Sigmoid colon (tissue), 6 donors: ENCODE measurements at regions not wholly inside any gene's neighbourhood (a gene's known extent, or its start where the extent isn't known, plus 50 kb on each side); places are given as distances from the start of the nearest gene placed in this dataset.
"Not testable (repeated sequence)": the region's sequence is repeated elsewhere in the genome, so short reads cannot be mapped to it uniquely, and the experiment has no call there.

Source experiments
- DNase-seq: peaks from one replicate; pipeline ENCODE4 v3.0.0-alpha.2; 2019
- H3K27ac ChIP-seq, 4 donors: fragments of 200-600 bp; sonication (generic); one replicate each; pipeline ENCODE4 v1.5.1; 2016 to 2019; ENCODE audit warnings: mild to moderate bottlenecking in 1 of 4
- H3K27me3 ChIP-seq, 3 donors: fragments of 200-600 bp; sonication (generic); one replicate each; pipeline ENCODE4 v1.5.1; 2019; ENCODE audit warnings: mild to moderate bottlenecking in 1 of 3
- H3K36me3 ChIP-seq, 4 donors: fragments of 200-600 bp; sonication (generic); one replicate each; pipeline ENCODE4 v1.5.1; 2016 to 2019
- H3K4me1 ChIP-seq, 4 donors: fragments of 200-600 bp; sonication (generic); one replicate each; pipeline ENCODE4 v1.5.1; 2017 to 2019
- H3K4me3 ChIP-seq, 4 donors: fragments of 200-600 bp; sonication (generic); one replicate each; pipeline ENCODE4 v1.5.1; 2017 to 2019; ENCODE audit warnings: mild to moderate bottlenecking in 2 of 4, moderate library complexity in 1 of 4
- H3K9me3 ChIP-seq, 4 donors: fragments of 200-600 bp in 3 of 4; sonication (generic) in 3 of 4; one replicate each; pipeline versions ENCODE4 v1.5.1 to v1.6.1; 2013 to 2019
- EP300 ChIP-seq, 4 donors: sonication (generic); formaldehyde crosslinking; IDR thresholded peaks; one replicate each; pipeline ENCODE4 v1.6.1; 2017; ENCODE audit warnings: antibody characterized with exemption in 4 of 4
- POLR2A ChIP-seq, 2 donors: fragments of 450-650 bp; IDR thresholded peaks; one replicate each; pipeline ENCODE4 v1.6.1; 2016; ENCODE audit warnings: antibody characterized with exemption in 2 of 2, mild to moderate bottlenecking in 2 of 2, moderate library complexity in 2 of 2
- POLR2AphosphoS5 ChIP-seq, 4 donors: sonication (generic); formaldehyde crosslinking; IDR thresholded peaks; one replicate each; pipeline ENCODE4 v1.6.1; 2017; ENCODE audit warnings: antibody characterized with exemption in 4 of 4
- WGBS, 2 donors: extraction: QIAGEN DNeasy Blood & Tissue Kit; methylation state at CpG; one replicate each; pipeline ENCODE4 v1.1.7; 2013; 5-methylcytosine and 5-hydroxymethylcytosine counted together
- intact Hi-C: fragments of 100-400 bp; cut with DNase I; formaldehyde crosslinking; loops from one replicate; pipeline ENCODE4 v1.15.1; 2023
- TF ChIP-seq, protein P1 (sequence below), 4 experiments: fragments of 450-650 bp in 3 of 4; fragments of 200-600 bp in 1 of 4; IDR thresholded peaks; one replicate each; pipeline ENCODE4 v1.5.1; 2016 to 2019; ENCODE audit warnings: antibody characterized with exemption in 4 of 4, mild to moderate bottlenecking in 3 of 4, moderate library complexity in 2 of 4
- donor health status: healthy with polysubstance abuse.
- donor health status: healthy.

DNA sequence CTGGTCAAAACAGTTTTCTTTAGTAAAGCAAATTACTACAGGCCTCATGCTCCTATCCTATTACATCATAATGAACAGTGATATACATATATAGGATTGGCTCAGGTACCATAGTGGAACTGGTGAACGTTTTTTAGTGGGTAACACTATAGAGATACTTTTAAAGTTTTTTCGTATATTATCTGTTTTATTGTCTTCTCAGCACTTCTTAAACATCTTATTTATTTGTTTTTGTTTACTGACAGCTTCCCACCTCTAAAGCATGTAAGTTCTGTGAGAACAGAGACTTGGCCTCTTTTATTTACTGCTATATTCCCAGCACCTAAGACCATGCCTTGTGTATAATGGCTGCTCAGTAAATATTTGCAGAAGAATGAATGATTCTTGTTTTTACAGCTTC is 81.1 kb upstream of the PSMA6 start:
- no peak overlapping the region for H3K27ac ChIP-seq
- H3K4me3 ChIP-seq = no peak overlapping the region
- no peaks in the 10 kb centered on the region for H3K36me3 ChIP-seq
- TF ChIP-seq POLR2AphosphoS5 (IDR thresholded peaks at IDR 0.05) (no peak), EP300 (IDR thresholded peaks at IDR 0.05) (no peak)
- peaks cover 0 to 5% (median 2%) of the 10 kb centered on the region in 4 donors for H3K4me1 ChIP-seq
- intact Hi-C loops = loop anchor here (10.0 kb wide), 2 partner anchors 66 to 74 kb away; no protein-coding TSS in a partner anchor
- no peaks in the 10 kb centered on the region for H3K9me3 ChIP-seq
- no peaks in the 10 kb centered on the region for H3K27me3 ChIP-seq
- DNase-seq = no peak
- 81 to 91% methylated on average over 2 of the region's 2 CpGs for WGBS, 2 donors

DNA sequence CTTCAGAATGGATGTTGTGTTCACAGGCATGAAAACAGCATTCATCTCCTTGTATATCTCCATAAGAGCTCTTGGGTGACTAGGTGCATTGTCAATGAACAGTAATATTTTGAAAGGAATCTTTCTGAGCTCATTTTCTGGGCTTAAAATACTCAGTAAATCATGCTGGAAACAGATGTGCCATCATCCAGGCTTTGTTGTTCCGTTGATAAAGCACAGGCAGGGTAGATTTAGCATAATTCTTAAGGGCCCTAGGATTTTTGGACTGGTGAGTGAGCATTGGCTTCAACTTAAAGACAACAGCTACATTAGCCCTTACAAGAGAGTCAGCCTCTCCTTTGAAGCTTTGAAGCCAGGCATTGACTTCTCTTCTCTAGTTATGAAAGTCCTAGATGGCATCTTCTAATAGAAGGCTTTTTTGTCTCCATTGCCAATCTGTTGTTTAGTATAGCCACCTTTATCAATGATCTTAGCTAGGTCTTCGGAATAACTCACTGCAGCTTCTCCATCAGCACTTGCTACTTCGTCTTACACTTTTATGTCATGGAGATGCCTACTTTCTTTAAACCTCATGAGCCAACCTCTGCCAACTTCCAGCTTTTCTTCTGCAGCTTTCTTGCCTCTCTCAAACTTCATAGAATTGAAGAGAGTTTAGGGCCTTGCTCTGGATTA is 79.6 kb upstream of the PSMA6 start:
- H3K27me3 ChIP-seq = no peaks in the 10 kb centered on the region

DNA sequence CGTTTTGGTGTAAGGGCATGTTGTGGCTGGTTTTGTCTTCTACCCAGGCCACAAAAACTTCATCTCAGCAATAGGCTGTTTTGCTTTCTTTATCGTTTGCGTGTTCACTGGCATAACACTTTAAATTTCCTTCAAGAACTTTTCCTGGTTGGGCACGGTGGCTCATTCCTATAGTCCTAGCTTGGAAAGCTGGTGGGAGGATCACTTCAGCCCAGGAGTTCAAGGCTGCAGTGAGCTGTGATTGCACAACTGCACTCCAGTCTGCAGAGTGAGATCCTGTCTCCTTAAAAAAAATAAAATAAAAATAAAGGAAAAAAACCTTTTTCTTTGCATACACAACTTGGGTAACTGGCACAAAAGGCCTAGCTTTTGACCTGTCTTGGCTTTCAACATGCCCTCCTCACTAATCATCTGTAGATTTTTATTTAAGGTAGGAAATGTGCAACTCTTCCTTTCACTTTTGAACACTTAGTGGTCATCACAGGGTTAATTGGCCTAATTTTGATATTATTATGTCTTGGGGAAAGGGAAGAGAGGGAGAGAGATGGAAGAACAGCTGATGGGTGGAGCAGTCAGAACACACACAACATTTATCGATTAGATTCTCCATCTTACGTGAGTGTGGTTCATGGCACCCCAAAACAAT is 78.9 kb upstream of the PSMA6 start:
- 90 to 95% methylated on average over 6 of the region's 6 CpGs for WGBS, 2 donors
- H3K27me3 ChIP-seq = no peaks in the 10 kb centered on the region
- TF ChIP-seq POLR2AphosphoS5 (IDR thresholded peaks at IDR 0.05) (no peak), EP300 (IDR thresholded peaks at IDR 0.05) (no peak), POLR2A (IDR thresholded peaks at IDR 0.05) (no peak)
- TF ChIP-seq, protein P1, sequence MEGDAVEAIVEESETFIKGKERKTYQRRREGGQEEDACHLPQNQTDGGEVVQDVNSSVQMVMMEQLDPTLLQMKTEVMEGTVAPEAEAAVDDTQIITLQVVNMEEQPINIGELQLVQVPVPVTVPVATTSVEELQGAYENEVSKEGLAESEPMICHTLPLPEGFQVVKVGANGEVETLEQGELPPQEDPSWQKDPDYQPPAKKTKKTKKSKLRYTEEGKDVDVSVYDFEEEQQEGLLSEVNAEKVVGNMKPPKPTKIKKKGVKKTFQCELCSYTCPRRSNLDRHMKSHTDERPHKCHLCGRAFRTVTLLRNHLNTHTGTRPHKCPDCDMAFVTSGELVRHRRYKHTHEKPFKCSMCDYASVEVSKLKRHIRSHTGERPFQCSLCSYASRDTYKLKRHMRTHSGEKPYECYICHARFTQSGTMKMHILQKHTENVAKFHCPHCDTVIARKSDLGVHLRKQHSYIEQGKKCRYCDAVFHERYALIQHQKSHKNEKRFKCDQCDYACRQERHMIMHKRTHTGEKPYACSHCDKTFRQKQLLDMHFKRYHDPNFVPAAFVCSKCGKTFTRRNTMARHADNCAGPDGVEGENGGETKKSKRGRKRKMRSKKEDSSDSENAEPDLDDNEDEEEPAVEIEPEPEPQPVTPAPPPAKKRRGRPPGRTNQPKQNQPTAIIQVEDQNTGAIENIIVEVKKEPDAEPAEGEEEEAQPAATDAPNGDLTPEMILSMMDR (IDR thresholded peaks at IDR 0.05) = no peak
- no peaks in the 10 kb centered on the region for H3K36me3 ChIP-seq
- intact Hi-C loops = loop anchor here (10.0 kb wide), 2 partner anchors 68 to 72 kb away; no protein-coding TSS in a partner anchor
- H3K4me3 ChIP-seq = no peak overlapping the region
- peak overlapping the region in 1 of 4 donors; percentile 51 for H3K27ac ChIP-seq
- DNase-seq = no peak
- peaks cover 0 to 5% (median 2%) of the 10 kb centered on the region in 4 donors for H3K4me1 ChIP-seq
- H3K9me3 ChIP-seq = no peaks in the 10 kb centered on the region

More for the DNA sequence above, 79.6 kb upstream of the PSMA6 start:
- intact Hi-C loops = loop anchor here (10.0 kb wide), 2 partner anchors 68 to 72 kb away; no protein-coding TSS in a partner anchor
- Histone ChIP-seq H3K9me3 (no peaks in the 10 kb centered on the region), H3K4me1 (peaks cover 0 to 5% (median 2%) of the 10 kb centered on the region in 4 donors), H3K27ac (no peak overlapping the region), H3K36me3 (no peaks in the 10 kb centered on the region), H3K4me3 (no peak overlapping the region)
- DNase-seq = no peak
- TF ChIP-seq POLR2AphosphoS5 (IDR thresholded peaks at IDR 0.05) (no peak), POLR2A (IDR thresholded peaks at IDR 0.05) (no peak)
- TF ChIP-seq, protein P1 (IDR thresholded peaks at IDR 0.05) = no peak
- WGBS, 2 donors = 90 to 94% methylated on average over 3 of the region's 3 CpGs

DNA sequence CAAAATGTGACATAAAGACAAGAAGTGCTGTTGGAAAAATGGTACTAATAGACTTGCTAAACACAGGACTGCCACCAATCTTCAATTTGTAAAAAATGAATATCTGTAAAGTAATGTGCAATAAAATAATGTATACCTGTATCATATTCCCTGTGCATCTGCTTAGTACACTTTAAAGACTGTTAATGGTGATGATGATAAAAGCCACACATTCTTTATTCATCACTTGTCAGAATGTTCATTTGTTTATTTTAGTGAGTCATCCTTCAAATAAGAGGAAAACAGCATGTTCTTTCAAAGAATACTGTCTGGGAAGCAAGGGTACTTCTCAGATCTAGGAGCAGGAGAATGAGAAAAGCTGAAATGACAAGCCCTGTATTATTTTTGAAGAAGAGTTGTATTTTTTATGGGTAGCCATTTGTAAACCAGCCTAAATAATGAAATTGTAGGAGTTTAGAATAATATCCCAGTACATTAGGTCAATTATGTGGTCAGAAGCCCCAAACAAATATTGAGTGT is 78.3 kb upstream of the PSMA6 start:
- peak in 1 of 4 donors; percentile 29 for TF ChIP-seq POLR2AphosphoS5 (IDR thresholded peaks at IDR 0.05)
- TF ChIP-seq EP300 (IDR thresholded peaks at IDR 0.05) = no peak
- H3K4me1 ChIP-seq = peaks cover 0 to 5% (median 2%) of the 10 kb centered on the region in 4 donors
- intact Hi-C loops = loop anchor here (2.0 to 10.0 kb wide), 3 partner anchors 69 to 193 kb away; no protein-coding TSS in a partner anchor
- H3K36me3 ChIP-seq = no peaks in the 10 kb centered on the region
- H3K27me3 ChIP-seq = no peaks in the 10 kb centered on the region
- H3K9me3 ChIP-seq = no peaks in the 10 kb centered on the region
- DNase-seq = no peak
- H3K4me3 ChIP-seq = no peak overlapping the region
- H3K27ac ChIP-seq = peak overlapping the region in 2 of 4 donors; percentile 47 to 51

DNA sequence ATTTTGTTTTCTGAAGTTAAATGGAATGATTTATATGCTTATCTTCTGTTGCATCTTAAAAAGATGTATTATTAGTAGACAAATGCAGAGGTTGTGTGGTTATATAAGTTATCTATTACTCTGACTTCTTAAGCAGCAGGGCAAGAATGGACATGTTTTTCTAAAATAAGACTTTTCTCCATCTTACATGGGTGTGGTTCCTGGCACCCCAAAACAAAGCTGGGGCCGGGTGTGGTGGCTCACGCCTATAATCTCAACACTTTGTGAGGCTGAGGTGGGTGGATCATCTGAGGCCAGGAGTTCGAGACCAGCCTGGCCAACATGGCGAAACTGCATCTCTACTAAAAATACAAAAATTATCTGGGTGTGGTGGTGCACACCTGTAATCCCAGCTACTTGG is 77.8 kb upstream of the PSMA6 start:
- intact Hi-C loops = loop anchor here (2.0 to 10.0 kb wide), 3 partner anchors 70 to 192 kb away; no protein-coding TSS in a partner anchor
- H3K27ac ChIP-seq = peak overlapping the region in 2 of 4 donors; percentile 47 to 51
- not testable (repeated sequence) for H3K27me3 ChIP-seq, H3K4me1 ChIP-seq, DNase-seq, H3K4me3 ChIP-seq, H3K36me3 ChIP-seq, H3K9me3 ChIP-seq
- WGBS, 2 donors = 72 to 86% methylated on average over 4 of the region's 4 CpGs
